Lung (tissue), 11 donors: ENCODE measurements at regions not wholly inside any gene's neighbourhood (a gene's known extent, or its start where the extent isn't known, plus 50 kb on each side); places are given as distances from the start of the nearest gene placed in this dataset.
"Not testable (repeated sequence)": the region's sequence is repeated elsewhere in the genome, so short reads cannot be mapped to it uniquely, and the experiment has no call there.

Experiments
- ATAC-seq: fragments of 200-7000 bp; cut with Tn5 transposase; one replicate; pipeline ENCODE4 v1.9.1; 2020; ENCODE audit warnings: moderate number of reproducible peaks; ENCODE audit not compliant: insufficient read depth, low FRiP score
- DNase-seq, 3 donors: peaks; one replicate each; pipeline ENCODE4 v3.0.0-alpha.2; 2013 to 2017
- H3K27ac ChIP-seq, 2 donors: one replicate each; pipeline ENCODE4 v1.5.1; 2013; ENCODE audit warnings: mild to moderate bottlenecking in 2 of 2, moderate library complexity in 2 of 2, control low read depth in 1 of 2, inconsistent platforms in 1 of 2, low read depth in 1 of 2, low read length in 1 of 2
- H3K27me3 ChIP-seq, 3 donors: one replicate each; pipeline ENCODE4 v1.5.1; 2013; ENCODE audit warnings: low read length in 2 of 3; ENCODE audit not compliant: control insufficient read depth in 3 of 3, insufficient read depth in 3 of 3
- H3K36me3 ChIP-seq, 4 donors: one replicate each; pipeline ENCODE4 v1.5.1; 2013; ENCODE audit warnings: low read length in 4 of 4, mild to moderate bottlenecking in 1 of 4, moderate library complexity in 1 of 4; ENCODE audit not compliant: control insufficient read depth in 4 of 4, insufficient read depth in 4 of 4
- H3K4me1 ChIP-seq, 5 donors: one replicate each; pipeline ENCODE4 v1.5.1; 2013; ENCODE audit warnings: low read length in 5 of 5, mild to moderate bottlenecking in 2 of 5, moderate library complexity in 1 of 5; ENCODE audit not compliant: control insufficient read depth in 5 of 5, insufficient read depth in 5 of 5
- H3K4me3 ChIP-seq: one replicate; pipeline ENCODE4 v1.5.1; 2013; ENCODE audit warnings: mild to moderate bottlenecking, control low read depth, moderate library complexity
- H3K9ac ChIP-seq, 2 donors: one replicate each; pipeline ENCODE4 v1.5.1; 2013; ENCODE audit warnings: low read length in 2 of 2, control low read depth in 1 of 2; ENCODE audit not compliant: insufficient read depth in 1 of 2
- H3K9me3 ChIP-seq, 4 donors: one replicate each; pipeline ENCODE4 v1.5.1; 2013; ENCODE audit warnings: low read length in 3 of 4, mild to moderate bottlenecking in 1 of 4, moderate library complexity in 1 of 4; ENCODE audit not compliant: control insufficient read depth in 4 of 4, insufficient read depth in 3 of 4
- CTCF ChIP-seq: IDR thresholded peaks from 2 replicates; pipeline ENCODE4 v1.5.1; 2012; ENCODE audit warnings: mild to moderate bottlenecking; ENCODE audit errors: control extremely low read depth, extremely low read depth
- WGBS, 2 donors: extraction: QIAGEN DNeasy Blood & Tissue Kit; methylation state at CpG; one replicate each; pipeline ENCODE4 v1.1.7; 2013; 5-methylcytosine and 5-hydroxymethylcytosine counted together
- donor health status: control.
- donor health status: control.
- donor health status: Bipolar disorder and iron deficiency.
- donor health status: healthy.
- donor health status: DM: yes; HTN: yes; CAD: no.

- Histone ChIP-seq H3K27me3 (no peaks in the 10 kb centered on the region), H3K27ac (no peak overlapping the region), H3K36me3 (no peaks in the 10 kb centered on the region), H3K4me3 (no peak overlapping the region), H3K4me1 (no peaks in the 10 kb centered on the region), H3K9ac (no peak overlapping the region), H3K9me3 (no peaks in the 10 kb centered on the region)
- DNase-seq (no peak), ATAC-seq (no peak)
- TF ChIP-seq CTCF: no peak
Observed at GRCh38 chr6:48378884-48379407, 267.9 kb upstream of the PTCHD4 start.

- ATAC-seq (no peak), DNase-seq (no peak)
- Histone ChIP-seq H3K4me1 (no peaks in the 10 kb centered on the region), H3K4me3 (no peak overlapping the region), H3K27me3 (no peaks in the 10 kb centered on the region), H3K27ac (no peak overlapping the region), H3K9me3 (no peaks in the 10 kb centered on the region), H3K9ac (no peak overlapping the region), H3K36me3 (no peaks in the 10 kb centered on the region)
- WGBS, 2 donors: 75 to 83% methylated on average over 3 of the region's 3 CpGs
- no peak for TF ChIP-seq CTCF
Observed at GRCh38 chr6:48377115-48377514, 266.1 kb upstream of the PTCHD4 start.

- not testable (repeated sequence) for DNase-seq, ATAC-seq
- 93 to 96% methylated on average over 25 to 34 of the region's 34 CpGs for WGBS, 2 donors
Observed at GRCh38 chr6:48371226-48371625, 260.2 kb upstream of the PTCHD4 start.

GRCh38 chr6:48369100-48369499, 258.1 kb upstream of the PTCHD4 start:
- no peak overlapping the region for H3K9ac ChIP-seq
- no peak overlapping the region for H3K27ac ChIP-seq
- WGBS, 2 donors: 90 to 92% methylated on average over 2 of the region's 2 CpGs
- ATAC-seq (no peak), DNase-seq (no peak)
- no peak overlapping the region for H3K4me3 ChIP-seq
- H3K9me3 ChIP-seq: no peaks in the 10 kb centered on the region
- no peaks in the 10 kb centered on the region for H3K27me3 ChIP-seq
- H3K36me3 ChIP-seq: no peaks in the 10 kb centered on the region
- no peak for TF ChIP-seq CTCF
- H3K4me1 ChIP-seq: no peaks in the 10 kb centered on the region

More at GRCh38 chr6:48371226-48371625, 260.2 kb upstream of the PTCHD4 start:
- not testable (repeated sequence) for H3K9ac ChIP-seq, H3K36me3 ChIP-seq, H3K27ac ChIP-seq, H3K9me3 ChIP-seq, H3K27me3 ChIP-seq, H3K4me1 ChIP-seq, H3K4me3 ChIP-seq
